ENCODE measurements at regions not wholly inside any gene's neighbourhood (a gene's known extent, or its start where the extent isn't known, plus 50 kb on each side); places are given as distances from the start of the nearest gene placed in this dataset.
"Not testable (repeated sequence)": the region's sequence is repeated elsewhere in the genome, so short reads cannot be mapped to it uniquely, and the experiment has no call there.

- DNase-seq (ENCODE audit: low read depth): no peak
These were observed 110.8 kb upstream of the SMURF2 start for GRCh38 chr17:64772845-64773299.

GRCh38 chr17:64771980-64772844, 110.1 kb upstream of the SMURF2 start:
- no peak for DNase-seq (ENCODE audit: low read depth)

- no peak for DNase-seq (ENCODE audit: low read depth)
These were observed 107.6 kb upstream of the SMURF2 start for GRCh38 chr17:64769712-64770111.

- no peak for DNase-seq (ENCODE audit: low read depth)
These were observed 105.3 kb upstream of the SMURF2 start for GRCh38 chr17:64767269-64767997.

- DNase-seq (ENCODE audit: low read depth): no peak
These were observed 103.2 kb upstream of the SMURF2 start for GRCh38 chr17:64765191-64765889.

GRCh38 chr17:64750891-64751677, 89.0 kb upstream of the SMURF2 start:
- no peak for DNase-seq (ENCODE audit: low read depth)

- no peak for DNase-seq (ENCODE audit: low read depth)
These were observed 88.4 kb upstream of the SMURF2 start for GRCh38 chr17:64750478-64750877.

- no peak for DNase-seq (ENCODE audit: low read depth)
These were observed 87.2 kb upstream of the SMURF2 start for GRCh38 chr17:64749306-64749705.

GRCh38 chr17:64747938-64748540, 85.9 kb upstream of the SMURF2 start:
- DNase-seq (ENCODE audit: low read depth): no peak

- no peak for DNase-seq (ENCODE audit: low read depth)
These were observed 80.2 kb upstream of the SMURF2 start for GRCh38 chr17:64742326-64742725.

GRCh38 chr17:64741916-64742315, 79.8 kb upstream of the SMURF2 start:
- not testable (repeated sequence) for DNase-seq (ENCODE audit: low read depth)

- DNase-seq (ENCODE audit: low read depth): no peak
These were observed 79.0 kb upstream of the SMURF2 start for GRCh38 chr17:64741038-64741641.

GRCh38 chr17:64739316-64740058, 77.4 kb upstream of the SMURF2 start:
- DNase-seq (ENCODE audit: low read depth): no peak

GRCh38 chr17:64736804-64737492, 74.8 kb upstream of the SMURF2 start:
- DNase-seq (ENCODE audit: low read depth): peak; percentile 18

GRCh38 chr17:64732336-64733006, 70.4 kb upstream of the SMURF2 start:
- no peak for DNase-seq (ENCODE audit: low read depth)

- not testable (repeated sequence) for DNase-seq (ENCODE audit: low read depth)
These were observed 67.9 kb upstream of the SMURF2 start for GRCh38 chr17:64730023-64730422.

- no peak for DNase-seq (ENCODE audit: low read depth)
These were observed 67.1 kb upstream of the SMURF2 start for GRCh38 chr17:64729201-64729600.

GRCh38 chr17:64728041-64728695, 66.1 kb upstream of the SMURF2 start:
- no peak for DNase-seq (ENCODE audit: low read depth)
